IMR-90 (cell line): ENCODE measurements at regions not wholly inside any gene's neighbourhood (a gene's known extent, or its start where the extent isn't known, plus 50 kb on each side); places are given as distances from the start of the nearest gene placed in this dataset.
A peak's percentile ranks its signal among the peaks of the same experiment; 100 is the strongest.

Experiments used
- ATAC-seq: fragments of 200-7000 bp; cut with Tn5 transposase; 2 replicates; pipeline ENCODE4 v1.9.1; 2020; ENCODE audit warnings: low read depth, mild to moderate bottlenecking, moderate library complexity
- BruUV-seq: library from RNA; stranded (reverse); fragments of 400-500 nt; replicated peaks from 2 replicates; lab custom pipeline; 2021; lab: Mats Ljungman, UMichigan
- CTCF ChIA-PET: fragments of 300-600 bp; formaldehyde crosslinking; extraction: SDS; loops from one replicate; lab custom pipeline; 2021; ENCODE audit warnings: antibody characterized with exemption; lab: Yijun Ruan, JAX
- POLR2A ChIA-PET: fragments of 300-600 bp; sonication (Branson Sonifier 250); formaldehyde crosslinking; loops from one replicate; lab custom pipeline; 2022; ENCODE audit warnings: antibody characterized with exemption; ENCODE audit not compliant: unreplicated experiment; lab: Charles Lee
- DNase-seq: peaks from one replicate; pipeline ENCODE4 v3.0.0; 2013
- H2AFZ ChIP-seq: replicated peaks from 2 replicates; pipeline ENCODE3; 2013; ENCODE audit warnings: low read length, mild to moderate bottlenecking; ENCODE audit not compliant: poor library complexity
- H2AK5ac ChIP-seq: 2 replicates; pipeline ENCODE4 v1.6.1; 2013; ENCODE audit warnings: low read depth, low read length, inconsistent platforms
- H2AK9ac ChIP-seq: replicated peaks from 2 replicates; pipeline ENCODE3; 2013; ENCODE audit warnings: mild to moderate bottlenecking, low read depth, low read length, moderate library complexity; ENCODE audit not compliant: poor library complexity
- H2BK120ac ChIP-seq: 2 replicates; pipeline ENCODE4 v1.6.1; 2013; ENCODE audit warnings: low read depth, low read length, inconsistent platforms
- H2BK15ac ChIP-seq: 3 replicates; pipeline ENCODE4 v1.6.1; 2013; ENCODE audit warnings: low read depth, low read length, inconsistent platforms
- H2BK20ac ChIP-seq: 2 replicates; pipeline ENCODE4 v1.6.1; 2013; ENCODE audit warnings: low read depth, mild to moderate bottlenecking, inconsistent platforms, low read length, moderate library complexity
- H2BK5ac ChIP-seq: 2 replicates; pipeline ENCODE4 v1.6.1; 2013; ENCODE audit warnings: mild to moderate bottlenecking, low read depth, low read length, inconsistent platforms; ENCODE audit not compliant: poor library complexity, severe bottlenecking
- H3K14ac ChIP-seq: replicated peaks from 2 replicates; pipeline ENCODE4 v1.6.1; 2013; ENCODE audit warnings: low read depth, low read length, inconsistent platforms
- H3K18ac ChIP-seq: 2 replicates; pipeline ENCODE4 v1.6.1; 2013; ENCODE audit warnings: low read depth, low read length, control low read depth
- H3K23ac ChIP-seq: 2 replicates; pipeline ENCODE4 v1.6.1; 2013; ENCODE audit warnings: low read depth, low read length, inconsistent platforms
- H3K27ac ChIP-seq: 2 replicates; pipeline ENCODE4 v1.5.1; 2013; ENCODE audit warnings: mild to moderate bottlenecking, control low read depth, low read length; ENCODE audit not compliant: insufficient read depth
- H3K27me3 ChIP-seq: 2 replicates; pipeline ENCODE4 v1.6.1; 2013; ENCODE audit warnings: low read length; ENCODE audit not compliant: control insufficient read depth, insufficient read depth
- H3K36me3 ChIP-seq: 2 replicates; pipeline ENCODE4 v1.6.1; 2013; ENCODE audit warnings: low read length, mixed read lengths; ENCODE audit not compliant: control insufficient read depth, insufficient read depth
- H3K4ac ChIP-seq: 2 replicates; pipeline ENCODE4 v1.6.1; 2013; ENCODE audit warnings: low read depth, low read length, inconsistent platforms
- H3K4me1 ChIP-seq: 2 replicates; pipeline ENCODE4 v1.6.1; 2013; ENCODE audit warnings: low read length, mixed read lengths; ENCODE audit not compliant: control insufficient read depth, insufficient read depth
- H3K4me2 ChIP-seq: 2 replicates; pipeline ENCODE4 v1.6.1; 2013; ENCODE audit warnings: low read depth, mild to moderate bottlenecking, control low read depth, low read length, moderate library complexity
- H3K4me3 ChIP-seq: 2 replicates; pipeline ENCODE4 v1.5.1; 2013; ENCODE audit warnings: low read depth, mild to moderate bottlenecking, control low read depth, low read length, moderate library complexity; ENCODE audit not compliant: insufficient read depth
- H3K56ac ChIP-seq: 2 replicates; pipeline ENCODE4 v1.6.1; 2013; ENCODE audit warnings: low read length, inconsistent platforms; ENCODE audit not compliant: insufficient read depth; ENCODE audit errors: extremely low read depth
- H3K79me1 ChIP-seq, 2 experiments: 2 replicates each; pipeline ENCODE4 v1.6.1; 2013; ENCODE audit warnings: low read length in 2 of 2, inconsistent platforms in 1 of 2, low read depth in 1 of 2
- H3K9ac ChIP-seq: 2 replicates; pipeline ENCODE4 v1.6.1; 2013; ENCODE audit warnings: low read depth, low read length, control low read depth
- H3K9me1 ChIP-seq: 2 replicates; pipeline ENCODE4 v1.6.1; 2013; ENCODE audit warnings: low read length, inconsistent platforms; ENCODE audit not compliant: insufficient read depth
- H3K9me3 ChIP-seq: 2 replicates; pipeline ENCODE4 v1.6.1; 2013; ENCODE audit warnings: low read length; ENCODE audit not compliant: control insufficient read depth, insufficient read depth
- H4K20me1 ChIP-seq: 2 replicates; pipeline ENCODE4 v1.6.1; 2013; ENCODE audit warnings: low read length, inconsistent platforms; ENCODE audit not compliant: insufficient read depth
- H4K5ac ChIP-seq: 2 replicates; pipeline ENCODE4 v1.6.1; 2013; ENCODE audit warnings: mild to moderate bottlenecking, low read depth, low read length, control low read depth
- H4K8ac ChIP-seq, 2 experiments: 2 replicates each; pipeline ENCODE4 v1.6.1; 2013; ENCODE audit warnings: low read depth in 2 of 2, low read length in 2 of 2, control low read depth in 1 of 2, inconsistent platforms in 1 of 2
- H4K91ac ChIP-seq: 2 replicates; pipeline ENCODE4 v1.6.1; 2013; ENCODE audit warnings: low read depth, low read length, inconsistent platforms; ENCODE audit not compliant: insufficient read depth
- BHLHE40 ChIP-seq: fragments of 150-350 bp; IDR thresholded peaks from 2 replicates; pipeline ENCODE4 v1.6.1; 2016; ENCODE audit warnings: mild to moderate bottlenecking, low read depth, low read length
- MAFK ChIP-seq: IDR thresholded peaks from 2 replicates; pipeline ENCODE4 v1.6.1; 2012; ENCODE audit warnings: low read depth, low read length, improper control_type of control experiment
- MAZ ChIP-seq: IDR thresholded peaks from 2 replicates; pipeline ENCODE4 v1.6.1; 2012; ENCODE audit warnings: low read depth, mild to moderate bottlenecking, low read length, improper control_type of control experiment, moderate library complexity, borderline replicate concordance
- MXI1 ChIP-seq: IDR thresholded peaks from 2 replicates; pipeline ENCODE4 v1.6.1; 2012; ENCODE audit warnings: low read depth, mild to moderate bottlenecking, low read length, moderate library complexity, borderline replicate concordance
- NFE2L2 ChIP-seq: fragments of 150-350 bp; IDR thresholded peaks from 2 replicates; pipeline ENCODE4 v1.6.1; 2016; ENCODE audit warnings: low read depth, mild to moderate bottlenecking, low read length
- POLR2A ChIP-seq: IDR thresholded peaks from 2 replicates; pipeline ENCODE4 v1.6.1; 2012; ENCODE audit warnings: mild to moderate bottlenecking, low read depth, low read length
- RAD21 ChIP-seq: IDR thresholded peaks from 2 replicates; pipeline ENCODE4 v1.6.1; 2012; ENCODE audit warnings: low read length, improper control_type of control experiment
- RCOR1 ChIP-seq: IDR thresholded peaks from 2 replicates; pipeline ENCODE4 v1.6.1; 2012; ENCODE audit warnings: mild to moderate bottlenecking, low read length, improper control_type of control experiment; ENCODE audit not compliant: insufficient replicate concordance
- RFX5 ChIP-seq: IDR thresholded peaks from 2 replicates; pipeline ENCODE4 v1.8.0; 2012; ENCODE audit warnings: low read depth, mild to moderate bottlenecking, low read length, moderate library complexity
- SMC3 ChIP-seq: fragments of 150-350 bp; IDR thresholded peaks from 2 replicates; pipeline ENCODE4 v1.6.1; 2016; ENCODE audit warnings: low read depth, mild to moderate bottlenecking, antibody characterized with exemption, low read length, moderate library complexity
- WGBS, 2 experiments: methylation state at CpG; one replicate each; pipeline versions ENCODE4 v1.1.5 to v1.1.7; 2013; ENCODE audit warnings: missing lambda C conversion rate in 2 of 2; ENCODE audit not compliant: insufficient read length in 1 of 2; ENCODE audit errors: extremely low coverage in 2 of 2; 5-methylcytosine and 5-hydroxymethylcytosine counted together
- dilution Hi-C: fragments of 300-500 bp; cut with HindIII; formaldehyde crosslinking; loops from one replicate; pipeline ENCODE4 v1.14.3; 2018; ENCODE audit warnings: low sequenced_read_pairs; ENCODE audit not compliant: unreplicated experiment
- in situ Hi-C: fragments of 300-500 bp; cut with MboI; formaldehyde crosslinking; loops from 3 replicates; pipeline ENCODE4 v1.14.3; 2019; ENCODE audit warnings: low sequenced_read_pairs, inconsistent platforms, mixed read lengths
- intact Hi-C: fragments of 100-400 bp; cut with micrococcal nuclease; formaldehyde crosslinking; loops from 2 replicates; pipeline ENCODE4 v1.10.0; 2022
- TF ChIP-seq, protein P1 (sequence below): conservative IDR thresholded peaks from 2 replicates; pipeline ENCODE4 v1.5.1; 2012; ENCODE audit warnings: mild to moderate bottlenecking, low read depth, low read length, improper control_type of control experiment
- TF ChIP-seq, protein P2 (sequence below): fragments of 150-350 bp; IDR thresholded peaks from 2 replicates; pipeline ENCODE4 v1.6.1; 2017; ENCODE audit warnings: mild to moderate bottlenecking, antibody characterized with exemption, low read length, low read depth
- TF ChIP-seq, protein P3 (sequence below): fragments of 150-350 bp; IDR thresholded peaks from 2 replicates; pipeline ENCODE4 v1.6.1; 2016; ENCODE audit warnings: low read depth, mild to moderate bottlenecking, low read length, moderate library complexity, borderline replicate concordance

DNA sequence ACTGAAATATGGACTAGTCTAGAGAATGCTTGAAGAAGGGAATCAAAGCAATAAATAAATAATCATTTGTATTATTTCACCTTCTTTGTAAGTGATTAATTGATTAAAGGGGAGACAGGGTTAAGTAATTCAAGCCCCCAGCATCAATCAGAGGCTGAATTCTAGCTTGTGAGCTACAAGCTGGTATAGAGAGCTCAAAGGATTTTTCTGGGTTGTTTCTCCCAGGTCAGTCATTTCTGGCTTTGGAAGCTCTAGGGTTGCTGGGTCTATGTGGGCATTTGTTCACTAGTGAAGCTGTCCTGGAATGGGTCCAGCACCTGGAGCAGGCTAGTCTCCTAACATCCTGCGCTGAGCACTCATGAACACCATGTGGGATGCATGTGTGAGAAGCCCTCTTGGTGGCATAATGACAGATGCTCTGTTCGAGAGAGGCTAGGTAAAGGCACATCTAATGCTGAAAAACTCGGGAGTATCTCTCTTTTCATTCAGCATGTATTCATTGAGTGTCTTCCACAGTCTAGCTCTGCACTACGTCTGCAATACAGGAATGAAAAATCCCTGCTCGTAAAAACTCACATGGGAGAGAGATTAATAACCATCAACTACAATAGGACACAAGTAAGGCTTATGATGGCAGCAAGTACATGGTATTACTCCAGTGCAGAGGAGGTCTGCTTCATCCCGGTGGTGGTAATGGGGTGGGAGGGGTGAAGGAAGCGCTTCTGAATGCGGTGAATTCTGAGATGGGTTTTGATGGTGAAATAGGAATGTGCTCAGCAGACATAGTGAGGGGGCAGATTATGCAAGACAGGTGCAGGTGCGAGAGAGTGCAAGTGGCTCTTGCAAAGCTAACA lies 68.0 kb upstream of the NRP1 start:
- no peak overlapping the region for H3K56ac ChIP-seq
- H3K36me3 ChIP-seq = no peaks in the 10 kb centered on the region
- no peak overlapping the region for H3K4me2 ChIP-seq
- CTCF ChIA-PET = no interaction called here
- H3K4ac ChIP-seq = no peak overlapping the region
- no peak overlapping the region for H2BK5ac ChIP-seq
- H4K8ac ChIP-seq = no peak overlapping the region
- H3K9me3 ChIP-seq = no peaks in the 10 kb centered on the region
- POLR2A ChIA-PET = no interaction called here
- H4K20me1 ChIP-seq = no peaks in the 10 kb centered on the region
- WGBS, 2 experiments = 67% methylated on average over 2 of the region's 9 CpGs; no CpG with 5 or more reads in 1 of the 2 experiments
- no peak overlapping the region for H4K91ac ChIP-seq
- no peaks in the 10 kb centered on the region for H3K9me1 ChIP-seq
- no peak overlapping the region for H3K27ac ChIP-seq
- in situ Hi-C loops = no loop called here
- H3K14ac ChIP-seq = no peak overlapping the region
- intact Hi-C loops = no loop called here
- DNase-seq = no peak
- H3K4me1 ChIP-seq = no peaks in the 10 kb centered on the region
- no TSS peak for BruUV-seq
- no peak for ATAC-seq
- no peak overlapping the region for H2AFZ ChIP-seq
- H2BK15ac ChIP-seq = no peak overlapping the region
- no peak for TF ChIP-seq SMC3
- TF ChIP-seq NFE2L2 = no peak
- no peak for TF ChIP-seq RAD21
- TF ChIP-seq MXI1 = no peak
- TF ChIP-seq MAFK = no peak
- TF ChIP-seq, protein P1, sequence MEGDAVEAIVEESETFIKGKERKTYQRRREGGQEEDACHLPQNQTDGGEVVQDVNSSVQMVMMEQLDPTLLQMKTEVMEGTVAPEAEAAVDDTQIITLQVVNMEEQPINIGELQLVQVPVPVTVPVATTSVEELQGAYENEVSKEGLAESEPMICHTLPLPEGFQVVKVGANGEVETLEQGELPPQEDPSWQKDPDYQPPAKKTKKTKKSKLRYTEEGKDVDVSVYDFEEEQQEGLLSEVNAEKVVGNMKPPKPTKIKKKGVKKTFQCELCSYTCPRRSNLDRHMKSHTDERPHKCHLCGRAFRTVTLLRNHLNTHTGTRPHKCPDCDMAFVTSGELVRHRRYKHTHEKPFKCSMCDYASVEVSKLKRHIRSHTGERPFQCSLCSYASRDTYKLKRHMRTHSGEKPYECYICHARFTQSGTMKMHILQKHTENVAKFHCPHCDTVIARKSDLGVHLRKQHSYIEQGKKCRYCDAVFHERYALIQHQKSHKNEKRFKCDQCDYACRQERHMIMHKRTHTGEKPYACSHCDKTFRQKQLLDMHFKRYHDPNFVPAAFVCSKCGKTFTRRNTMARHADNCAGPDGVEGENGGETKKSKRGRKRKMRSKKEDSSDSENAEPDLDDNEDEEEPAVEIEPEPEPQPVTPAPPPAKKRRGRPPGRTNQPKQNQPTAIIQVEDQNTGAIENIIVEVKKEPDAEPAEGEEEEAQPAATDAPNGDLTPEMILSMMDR = no peak
- TF ChIP-seq, protein P2, sequence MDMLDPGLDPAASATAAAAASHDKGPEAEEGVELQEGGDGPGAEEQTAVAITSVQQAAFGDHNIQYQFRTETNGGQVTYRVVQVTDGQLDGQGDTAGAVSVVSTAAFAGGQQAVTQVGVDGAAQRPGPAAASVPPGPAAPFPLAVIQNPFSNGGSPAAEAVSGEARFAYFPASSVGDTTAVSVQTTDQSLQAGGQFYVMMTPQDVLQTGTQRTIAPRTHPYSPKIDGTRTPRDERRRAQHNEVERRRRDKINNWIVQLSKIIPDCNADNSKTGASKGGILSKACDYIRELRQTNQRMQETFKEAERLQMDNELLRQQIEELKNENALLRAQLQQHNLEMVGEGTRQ = no peak
- TF ChIP-seq POLR2A = no peak
- no peak for TF ChIP-seq BHLHE40
- TF ChIP-seq, protein P3, sequence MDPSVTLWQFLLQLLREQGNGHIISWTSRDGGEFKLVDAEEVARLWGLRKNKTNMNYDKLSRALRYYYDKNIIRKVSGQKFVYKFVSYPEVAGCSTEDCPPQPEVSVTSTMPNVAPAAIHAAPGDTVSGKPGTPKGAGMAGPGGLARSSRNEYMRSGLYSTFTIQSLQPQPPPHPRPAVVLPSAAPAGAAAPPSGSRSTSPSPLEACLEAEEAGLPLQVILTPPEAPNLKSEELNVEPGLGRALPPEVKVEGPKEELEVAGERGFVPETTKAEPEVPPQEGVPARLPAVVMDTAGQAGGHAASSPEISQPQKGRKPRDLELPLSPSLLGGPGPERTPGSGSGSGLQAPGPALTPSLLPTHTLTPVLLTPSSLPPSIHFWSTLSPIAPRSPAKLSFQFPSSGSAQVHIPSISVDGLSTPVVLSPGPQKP = no peak
- no peak for TF ChIP-seq MAZ
- TF ChIP-seq RCOR1 = no peak
- TF ChIP-seq RFX5 = no peak
- H2AK9ac ChIP-seq = peak overlapping the region; percentile 26
- no peak overlapping the region for H2BK120ac ChIP-seq
- no peak overlapping the region for H3K23ac ChIP-seq
- no peaks in the 10 kb centered on the region for H3K79me1 ChIP-seq
- dilution Hi-C loops = no loop called here
- H4K5ac ChIP-seq = no peak overlapping the region
- no peaks in the 10 kb centered on the region; the same call in 1 of the 2 replicates for H3K27me3 ChIP-seq
- H2BK20ac ChIP-seq = no peak overlapping the region
- no peak overlapping the region for H3K18ac ChIP-seq
- no peak overlapping the region for H3K4me3 ChIP-seq
- H2AK5ac ChIP-seq = no peak overlapping the region
- no peak overlapping the region for H3K9ac ChIP-seq
